ENCODE measurements at regions not wholly inside any gene's neighbourhood (a gene's known extent, or its start where the extent isn't known, plus 50 kb on each side); places are given as distances from the start of the nearest gene placed in this dataset.
"Not testable (repeated sequence)": the region's sequence is repeated elsewhere in the genome, so short reads cannot be mapped to it uniquely, and the experiment has no call there.

DNA sequence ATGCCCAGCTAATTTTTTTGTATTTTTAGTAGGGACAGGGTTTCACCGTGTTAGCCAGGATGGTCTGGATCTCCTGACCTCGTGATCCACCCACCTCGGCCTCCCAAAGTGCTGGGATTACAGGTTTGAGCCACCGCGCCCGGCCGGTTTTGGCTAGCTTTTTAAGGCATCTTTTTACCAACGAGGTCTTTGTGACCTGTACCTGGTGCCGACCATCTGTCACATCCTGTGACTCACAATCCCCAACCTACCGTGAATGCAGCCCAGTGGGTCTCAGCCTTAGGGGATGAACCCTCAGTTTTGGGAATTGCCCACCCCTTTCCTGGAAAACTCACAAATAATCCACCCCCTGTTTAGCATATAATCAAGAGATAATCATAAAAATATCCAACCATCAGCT is 607.4 kb upstream of the RBFOX1 start:
- TF ChIP-seq, protein P1, sequence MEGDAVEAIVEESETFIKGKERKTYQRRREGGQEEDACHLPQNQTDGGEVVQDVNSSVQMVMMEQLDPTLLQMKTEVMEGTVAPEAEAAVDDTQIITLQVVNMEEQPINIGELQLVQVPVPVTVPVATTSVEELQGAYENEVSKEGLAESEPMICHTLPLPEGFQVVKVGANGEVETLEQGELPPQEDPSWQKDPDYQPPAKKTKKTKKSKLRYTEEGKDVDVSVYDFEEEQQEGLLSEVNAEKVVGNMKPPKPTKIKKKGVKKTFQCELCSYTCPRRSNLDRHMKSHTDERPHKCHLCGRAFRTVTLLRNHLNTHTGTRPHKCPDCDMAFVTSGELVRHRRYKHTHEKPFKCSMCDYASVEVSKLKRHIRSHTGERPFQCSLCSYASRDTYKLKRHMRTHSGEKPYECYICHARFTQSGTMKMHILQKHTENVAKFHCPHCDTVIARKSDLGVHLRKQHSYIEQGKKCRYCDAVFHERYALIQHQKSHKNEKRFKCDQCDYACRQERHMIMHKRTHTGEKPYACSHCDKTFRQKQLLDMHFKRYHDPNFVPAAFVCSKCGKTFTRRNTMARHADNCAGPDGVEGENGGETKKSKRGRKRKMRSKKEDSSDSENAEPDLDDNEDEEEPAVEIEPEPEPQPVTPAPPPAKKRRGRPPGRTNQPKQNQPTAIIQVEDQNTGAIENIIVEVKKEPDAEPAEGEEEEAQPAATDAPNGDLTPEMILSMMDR (IDR thresholded peaks at IDR 0.05 in 8 of 11, conservative IDR thresholded peaks at IDR 0.05 in 3 of 11) = not testable (repeated sequence)
- not testable (repeated sequence) for TF ChIP-seq POLR2A (IDR thresholded peaks at IDR 0.05)
